Keratinocyte (primary cell): ENCODE measurements at regions not wholly inside any gene's neighbourhood (a gene's known extent, or its start where the extent isn't known, plus 50 kb on each side); places are given as distances from the start of the nearest gene placed in this dataset.

ENCODE experiments used
- DNase-seq: peaks from one replicate; pipeline ENCODE4 v3.0.0-alpha.2; 2011; ENCODE audit warnings: low read depth, missing footprints, low spot score
- FAIRE-seq: peaks from 2 replicates; lab custom pipeline; 2011; peaks lifted over from hg19 to GRCh38; lab: Jason Lieb, UNC
- H2AFZ ChIP-seq: 2 replicates; pipeline ENCODE4 v1.6.0; 2012; ENCODE audit warnings: low read length, control low read depth, inconsistent platforms; ENCODE audit not compliant: control insufficient read depth
- H3K27ac ChIP-seq: 2 replicates; pipeline ENCODE4 v1.5.1; 2011; ENCODE audit warnings: low read length; ENCODE audit not compliant: control insufficient read depth, insufficient read depth
- H3K27me3 ChIP-seq: 3 replicates; pipeline ENCODE4 v1.6.0; 2011; ENCODE audit warnings: low read length; ENCODE audit not compliant: control insufficient read depth, insufficient read depth; ENCODE audit errors: extremely low read depth
- H3K36me3 ChIP-seq, 2 experiments: 2 replicates in 1 of 2; 3 replicates in 1 of 2; pipeline ENCODE4 v1.5.1; 2011; ENCODE audit warnings: low read length in 2 of 2, mild to moderate bottlenecking in 1 of 2; ENCODE audit not compliant: control insufficient read depth in 2 of 2, insufficient read depth in 2 of 2; ENCODE audit errors: extremely low read depth in 1 of 2
- H3K4me1 ChIP-seq: 3 replicates; pipeline ENCODE4 v1.5.1; 2011; ENCODE audit warnings: low read length; ENCODE audit not compliant: control insufficient read depth, insufficient read depth; ENCODE audit errors: extremely low read depth
- H3K4me2 ChIP-seq: 3 replicates; pipeline ENCODE4 v1.6.0; 2011; ENCODE audit warnings: low read depth, low read length; ENCODE audit not compliant: control insufficient read depth, insufficient read depth; ENCODE audit errors: extremely low read depth
- H3K4me3 ChIP-seq, 3 experiments: fragments of 200-600 bp in 1 of 3; sonication (generic) in 1 of 3; 2 replicates in 2 of 3; 3 replicates in 1 of 3; pipeline ENCODE4 v1.5.1; 2011 to 2016; ENCODE audit warnings: low read length in 3 of 3, mild to moderate bottlenecking in 3 of 3, control low read depth in 2 of 3, inconsistent platforms in 1 of 3, low read depth in 1 of 3, mixed read lengths in 1 of 3, mixed run types in 1 of 3, moderate library complexity in 1 of 3; ENCODE audit not compliant: control insufficient read depth in 2 of 3, insufficient read depth in 2 of 3; ENCODE audit errors: extremely low read depth in 1 of 3
- H3K79me2 ChIP-seq: 2 replicates; pipeline ENCODE4 v1.6.0; 2012; ENCODE audit warnings: low read length; ENCODE audit not compliant: control insufficient read depth, insufficient read depth
- H3K9ac ChIP-seq: 3 replicates; pipeline ENCODE4 v1.6.0; 2011; ENCODE audit warnings: low read length; ENCODE audit not compliant: control insufficient read depth, insufficient read depth; ENCODE audit errors: extremely low read depth
- H3K9me1 ChIP-seq: 3 replicates; pipeline ENCODE4 v1.6.0; 2011; ENCODE audit warnings: low read length; ENCODE audit not compliant: control insufficient read depth, insufficient read depth; ENCODE audit errors: extremely low read depth
- H3K9me3 ChIP-seq: 2 replicates; pipeline ENCODE4 v1.5.1; 2012; ENCODE audit warnings: low read depth, low read length; ENCODE audit not compliant: control insufficient read depth
- H4K20me1 ChIP-seq: 3 replicates; pipeline ENCODE4 v1.6.0; 2011; ENCODE audit warnings: low read length; ENCODE audit not compliant: control insufficient read depth, insufficient read depth; ENCODE audit errors: extremely low read depth
- CTCF ChIP-seq, 3 experiments: IDR thresholded peaks in 1 of 3; conservative IDR thresholded peaks in 1 of 3; optimal IDR thresholded peaks in 1 of 3; 2 replicates in 2 of 3; 3 replicates in 1 of 3; pipeline versions ENCODE3 to v1.5.1; 2011; ENCODE audit warnings: low read length in 3 of 3, mild to moderate bottlenecking in 3 of 3, moderate library complexity in 2 of 3, control low read depth in 1 of 3, inconsistent platforms in 1 of 3; ENCODE audit not compliant: insufficient read depth in 2 of 3; ENCODE audit errors: extremely low read depth in 1 of 3
- EZH2 ChIP-seq: IDR thresholded peaks from one replicate; pipeline ENCODE4 v1.6.1; 2012; ENCODE audit warnings: inconsistent platforms, mild to moderate bottlenecking, low read length, moderate library complexity
- dilution Hi-C: fragments of 300-500 bp; cut with MboI; formaldehyde crosslinking; loops from one replicate; pipeline ENCODE4 v1.7.0; 2020; ENCODE audit warnings: low sequenced_read_pairs; ENCODE audit not compliant: extremely low pct_ligation_motif_present

GRCh38 chr1:177384461-177384860, 213.7 kb downstream of the BRINP2 start:
- FAIRE-seq: no peak
- Histone ChIP-seq H3K9me3 (no peaks in the 10 kb centered on the region), H2AFZ (no peak overlapping the region), H3K79me2 (no peaks in the 10 kb centered on the region), H3K4me2 (no peak overlapping the region), H4K20me1 (no peaks in the 10 kb centered on the region), H3K27me3 (no peaks in the 10 kb centered on the region), H3K27ac (no peak overlapping the region), H3K4me1 (peaks cover 21% of the 10 kb centered on the region), H3K36me3 (no peaks in the 10 kb centered on the region), H3K9me1 (no peaks in the 10 kb centered on the region), H3K4me3 (no peak overlapping the region), H3K9ac (no peak overlapping the region)
- DNase-seq: no peak
- TF ChIP-seq CTCF (optimal IDR thresholded peaks at IDR 0.05 in 1 of 3, IDR thresholded peaks at IDR 0.05 in 1 of 3, conservative IDR thresholded peaks at IDR 0.05 in 1 of 3; ENCODE audit: extremely low read depth in 1 of 3, insufficient read depth in 2 of 3, low read length in 3 of 3) (no peak), EZH2 (no peak)
- dilution Hi-C loops: no loop called here

- Histone ChIP-seq H3K4me1 (peaks cover 21% of the 10 kb centered on the region), H3K4me3 (no peak overlapping the region), H3K79me2 (no peaks in the 10 kb centered on the region), H3K4me2 (no peak overlapping the region), H3K27me3 (no peaks in the 10 kb centered on the region), H4K20me1 (no peaks in the 10 kb centered on the region), H2AFZ (no peak overlapping the region), H3K9me3 (no peaks in the 10 kb centered on the region), H3K9me1 (no peaks in the 10 kb centered on the region), H3K9ac (no peak overlapping the region), H3K36me3 (no peaks in the 10 kb centered on the region), H3K27ac (no peak overlapping the region)
- no peak for FAIRE-seq
- TF ChIP-seq EZH2 (no peak), CTCF (optimal IDR thresholded peaks at IDR 0.05 in 1 of 3, IDR thresholded peaks at IDR 0.05 in 1 of 3, conservative IDR thresholded peaks at IDR 0.05 in 1 of 3; ENCODE audit: extremely low read depth in 1 of 3, insufficient read depth in 2 of 3, low read length in 3 of 3) (no peak)
- dilution Hi-C loops: no loop called here
- no peak for DNase-seq
Measured at GRCh38 chr1:177383715-177384114, 213.0 kb downstream of the BRINP2 start.
